ENCODE measurements at regions not wholly inside any gene's neighbourhood (a gene's known extent, or its start where the extent isn't known, plus 50 kb on each side); places are given as distances from the start of the nearest gene placed in this dataset.
A peak's percentile ranks its signal among the peaks of the same experiment; 100 is the strongest.
"Not testable (repeated sequence)": the region's sequence is repeated elsewhere in the genome, so short reads cannot be mapped to it uniquely, and the experiment has no call there.

- no peak for DNase-seq
These were observed 129.7 kb downstream of the EPC1 start for GRCh38 chr10:32217216-32217615.

DNA sequence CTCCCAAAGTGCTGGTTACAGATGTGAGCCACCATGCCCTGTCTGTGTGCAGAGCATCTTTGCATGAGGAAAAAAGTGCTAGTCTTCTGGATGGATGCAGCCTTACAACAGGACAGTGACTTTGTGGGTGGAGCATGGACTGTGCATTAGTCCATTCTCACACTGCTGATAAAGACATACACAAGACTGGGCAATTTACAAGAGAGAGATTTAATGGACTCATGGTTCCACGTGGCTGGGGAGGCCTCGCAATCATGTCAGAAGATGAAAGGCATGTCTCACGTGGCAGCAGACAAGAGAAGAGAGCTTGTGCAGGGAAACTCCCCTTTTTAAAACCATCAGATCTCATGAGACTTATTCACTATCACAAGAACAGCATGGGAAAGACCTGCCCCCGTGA is 133.1 kb downstream of the EPC1 start:
- DNase-seq = peak in 3 of 4 experiments; percentile 14 to 25 (median 15)

GRCh38 chr10:32211046-32211363 is 136.0 kb downstream of the EPC1 start:
- DNase-seq = no peak

DNA sequence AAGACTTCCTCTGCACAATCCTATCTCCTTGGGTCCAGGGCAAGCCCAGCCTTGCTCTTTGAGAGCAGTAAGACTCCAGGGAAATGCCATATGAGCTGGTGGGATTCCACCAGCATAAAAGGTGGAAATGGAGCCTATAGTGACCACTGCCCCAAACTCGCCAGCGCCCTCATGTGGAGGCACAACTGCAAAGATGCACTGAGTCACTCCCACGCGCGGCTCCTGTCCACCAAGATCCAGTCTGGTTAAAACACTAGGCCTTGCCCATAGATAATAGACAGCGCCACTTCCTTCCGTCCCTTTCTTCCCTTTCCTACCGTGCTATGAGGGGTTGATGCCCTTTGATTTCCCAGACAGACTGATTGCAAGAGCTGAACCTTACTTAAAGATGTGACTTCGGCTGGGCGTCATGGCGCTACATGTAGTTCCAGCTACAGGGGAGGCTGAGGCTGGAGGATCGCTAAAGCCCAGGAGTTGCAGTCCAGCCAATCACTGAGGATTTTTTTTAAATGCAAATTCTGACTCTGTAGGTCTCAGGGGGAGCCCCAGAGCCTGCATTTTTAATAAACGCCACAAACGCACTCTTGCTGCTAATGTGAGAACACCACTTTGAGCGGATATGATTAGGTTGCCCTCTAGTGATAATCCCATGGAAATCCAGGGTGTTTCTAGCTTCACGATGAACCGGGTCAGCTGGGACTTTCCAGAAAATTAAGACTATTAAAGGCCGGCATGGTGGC is 136.5 kb downstream of the EPC1 start:
- peak; percentile 51 to 77 (median 62) for DNase-seq

- not testable (repeated sequence) for DNase-seq
These were observed 139.0 kb downstream of the EPC1 start for GRCh38 chr10:32208005-32208404.

- DNase-seq = peak; percentile 61 to 78 (median 71)
These were observed 139.4 kb downstream of the EPC1 start for GRCh38 chr10:32207544-32207943.

DNA sequence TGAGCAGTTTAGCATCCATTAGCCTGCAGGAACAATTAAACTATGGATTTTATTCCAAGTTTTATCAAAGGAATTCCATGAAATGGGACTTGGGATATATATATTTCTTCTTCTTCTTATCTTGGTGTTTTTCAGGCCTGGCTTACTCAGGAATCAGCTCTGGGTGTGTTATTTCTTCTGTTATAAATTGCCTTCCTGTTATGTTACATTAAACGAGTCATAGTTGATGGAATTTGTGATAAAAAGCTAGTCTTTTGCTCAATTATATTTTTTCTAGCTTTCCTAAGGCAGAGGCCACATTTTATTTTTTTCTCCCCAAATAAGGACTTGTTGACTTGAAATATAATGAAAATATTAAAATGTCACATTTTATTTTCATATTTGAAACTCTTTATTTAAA is 141.3 kb downstream of the EPC1 start:
- DNase-seq = no peak

DNA sequence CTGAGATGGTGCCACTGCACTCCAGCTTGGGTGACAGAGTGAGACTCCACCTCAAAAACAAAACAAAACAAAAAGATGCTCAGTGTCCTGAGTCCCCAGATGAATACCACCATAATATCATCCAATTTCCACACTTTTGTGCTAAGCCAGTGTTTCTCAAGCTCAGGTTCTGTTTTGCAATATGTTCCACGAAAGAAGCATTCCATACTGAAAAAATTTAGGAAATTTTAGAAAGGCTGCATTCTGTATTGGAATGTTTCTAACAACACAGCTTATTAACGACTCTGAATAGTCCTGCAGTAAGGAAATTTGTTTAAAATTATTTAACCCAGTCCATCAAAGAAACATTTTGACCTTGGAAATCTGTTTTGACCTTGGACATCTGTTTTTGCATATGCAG is 142.4 kb downstream of the EPC1 start:
- DNase-seq = no peak

DNA sequence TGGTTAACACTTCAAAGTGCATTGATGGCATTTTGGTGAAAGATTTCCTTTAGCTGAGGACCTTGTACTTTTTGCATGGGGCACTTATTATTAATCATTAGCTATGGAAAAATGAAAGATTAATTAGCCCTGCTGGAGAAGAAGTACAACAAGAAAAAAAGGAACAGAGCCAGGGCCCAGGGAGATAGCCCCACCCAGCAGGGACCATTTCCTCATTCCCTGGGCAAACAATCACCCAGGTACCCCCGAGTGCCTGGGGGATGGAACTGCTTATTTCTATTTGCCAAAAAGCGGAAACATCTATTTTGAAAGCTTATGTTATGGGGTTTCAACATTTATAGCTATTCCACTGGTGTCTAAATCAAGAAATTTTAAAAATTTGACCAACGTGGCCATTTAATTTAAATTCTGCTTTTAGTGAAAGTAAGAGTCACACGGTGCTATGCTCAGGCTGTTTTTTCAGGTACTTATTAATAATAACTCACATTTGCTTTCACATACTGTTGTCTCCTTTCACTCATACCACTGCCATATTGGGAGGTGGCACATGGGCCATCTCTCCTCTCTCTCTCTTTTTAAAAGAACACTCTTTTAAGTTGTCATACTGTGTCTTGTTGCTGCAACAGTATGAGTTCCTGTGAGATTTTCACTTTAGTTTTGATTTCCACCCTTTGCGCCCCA is 143.6 kb upstream of the KIF5B start:
- peak; percentile 63 to 83 (median 80) for DNase-seq

DNA sequence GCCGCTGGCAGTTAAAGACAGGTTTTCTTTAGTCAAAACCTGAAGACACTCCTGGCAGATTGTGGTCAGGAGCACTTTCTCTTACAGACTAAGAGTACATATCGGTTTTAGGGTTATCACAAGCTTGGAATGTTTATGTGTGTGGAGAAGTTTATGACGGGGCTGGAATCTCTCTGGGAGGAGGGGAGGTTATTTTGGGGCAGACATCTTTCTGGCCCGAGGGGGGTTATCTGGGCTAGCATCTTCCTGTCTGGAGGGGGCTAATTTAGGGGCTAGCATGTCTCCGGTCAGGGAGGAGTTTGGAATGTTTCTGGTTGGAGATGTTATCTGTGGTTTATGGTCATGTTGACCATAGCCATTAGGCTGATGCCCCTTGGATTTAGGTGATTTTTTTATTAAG is 141.2 kb upstream of the KIF5B start:
- DNase-seq = no peak

- DNase-seq = peak; percentile 25 to 81 (median 64)
These were observed 134.8 kb upstream of the KIF5B start for GRCh38 chr10:32190890-32191491.

- DNase-seq = peak; percentile 30 to 77 (median 58)
These were observed 133.3 kb upstream of the KIF5B start for GRCh38 chr10:32189400-32190084.

GRCh38 chr10:32188601-32189000 is 132.4 kb upstream of the KIF5B start:
- not testable (repeated sequence) for DNase-seq

GRCh38 chr10:32187686-32188085 is 131.5 kb upstream of the KIF5B start:
- DNase-seq = no peak

- DNase-seq = not testable (repeated sequence)
These were observed 127.4 kb upstream of the KIF5B start for GRCh38 chr10:32183652-32184051.

DNA sequence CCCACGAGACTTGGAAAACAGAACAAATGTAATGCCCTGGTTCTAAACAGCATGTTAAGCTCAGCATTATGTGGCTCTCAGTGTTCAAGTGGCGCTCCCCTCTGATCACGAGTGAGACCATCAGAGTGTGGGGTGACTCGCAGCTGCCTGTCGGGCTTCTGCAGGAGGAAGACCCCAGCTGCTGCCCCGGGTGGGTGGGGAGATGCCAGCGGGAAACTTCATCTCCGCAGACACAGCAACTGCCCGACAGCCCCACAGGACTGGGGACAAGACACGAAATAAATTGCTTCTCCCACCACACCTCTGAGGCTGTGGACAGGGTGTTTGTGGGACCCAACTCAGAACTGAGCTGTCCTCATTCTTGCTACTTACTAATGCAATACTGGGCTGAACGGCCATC is 126.3 kb upstream of the KIF5B start:
- no peak for DNase-seq

- DNase-seq = no peak
These were observed 124.4 kb upstream of the KIF5B start for GRCh38 chr10:32180390-32181280.

DNA sequence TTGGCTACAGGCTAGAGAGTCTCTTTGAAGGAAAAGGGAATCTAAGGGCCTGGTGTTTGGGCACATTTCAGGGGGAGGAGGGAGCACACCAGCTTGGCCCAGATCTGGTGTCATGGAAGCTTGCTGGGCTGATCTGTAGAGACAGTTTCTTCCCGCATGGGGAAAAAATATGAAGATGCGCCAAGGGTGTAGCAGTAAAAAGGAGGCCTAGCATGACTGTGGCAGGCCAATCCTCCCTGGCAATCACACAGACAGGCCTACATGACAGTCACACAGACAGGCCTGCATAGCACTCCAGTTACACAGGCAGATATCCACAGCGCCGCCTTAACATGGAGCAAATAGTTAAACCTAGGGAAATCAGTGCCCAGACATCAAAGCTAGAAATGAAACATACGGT is 123.6 kb upstream of the KIF5B start:
- no peak for DNase-seq

- not testable (repeated sequence) for DNase-seq
These were observed 121.4 kb upstream of the KIF5B start for GRCh38 chr10:32177594-32177993.

- DNase-seq = no peak
These were observed 119.4 kb upstream of the KIF5B start for GRCh38 chr10:32175629-32176028.

DNA sequence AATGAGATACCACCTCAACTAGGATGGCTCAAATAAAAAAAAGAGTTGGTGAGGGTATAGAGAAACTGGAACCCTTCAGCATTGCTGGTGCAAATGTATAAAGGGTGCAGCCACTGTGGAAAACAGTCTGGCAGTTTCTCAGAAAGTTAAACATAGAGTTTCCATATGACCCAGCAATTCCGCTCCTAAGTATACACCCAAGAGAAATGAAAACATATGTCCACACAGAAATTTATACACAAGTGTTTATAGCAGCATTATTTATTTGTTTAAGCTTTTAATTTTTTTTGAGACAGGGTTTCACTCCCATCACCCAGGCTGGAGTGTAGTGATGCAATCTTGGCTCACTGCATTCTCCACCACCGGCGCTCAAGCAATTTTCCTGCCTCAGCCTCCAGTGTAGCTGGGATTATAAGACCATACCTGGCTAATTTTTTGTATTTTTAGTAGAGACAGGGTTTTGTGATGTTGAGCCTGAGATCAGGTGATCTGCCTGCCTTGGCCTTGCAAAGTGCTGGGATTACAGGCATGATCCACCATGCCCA is 118.2 kb upstream of the KIF5B start:
- DNase-seq = no peak

GRCh38 chr10:32171204-32171603 is 115.0 kb upstream of the KIF5B start:
- DNase-seq = no peak
